A549 (cell line): ENCODE measurements at regions not wholly inside any gene's neighbourhood (a gene's known extent, or its start where the extent isn't known, plus 50 kb on each side); places are given as distances from the start of the nearest gene placed in this dataset.

ENCODE experiments used
- EP300 ChIP-seq, 2 experiments: fragments of >200 bp; sonication (Bioruptor Twin); formaldehyde crosslinking; IDR thresholded peaks; 2 replicates in 1 of 2; 3 replicates in 1 of 2; pipeline ENCODE4 v1.6.1; 2016 to 2017
- POLR2A ChIP-seq: IDR thresholded peaks from 2 replicates; pipeline ENCODE4 v1.6.1; 2012; ENCODE audit warnings: mild to moderate bottlenecking, low read length
- TFCP2L1 ChIP-seq: fragments of 250-450 bp; sonication (Bioruptor Pico); IDR thresholded peaks from 2 replicates; pipeline ENCODE4 v1.5.0; 2021; ENCODE audit warnings: mild to moderate bottlenecking
- ZNF302 ChIP-seq: fragments of 250-450 bp; sonication (Bioruptor Pico); IDR thresholded peaks from 2 replicates; pipeline ENCODE4 v1.9.0; 2021; ENCODE audit warnings: inconsistent platforms, mild to moderate bottlenecking, moderate library complexity
- TF ChIP-seq, protein P1 (sequence below): fragments of >200 bp; sonication (Bioruptor Twin); formaldehyde crosslinking; IDR thresholded peaks from 3 replicates; pipeline ENCODE4 v1.5.1; 2016

GRCh38 chr22:47963660-47964059 lies 1201.2 kb downstream of the TBC1D22A start:
- no peak for TF ChIP-seq TFCP2L1 (CRISPR knock-in tag)
- TF ChIP-seq, protein P1, sequence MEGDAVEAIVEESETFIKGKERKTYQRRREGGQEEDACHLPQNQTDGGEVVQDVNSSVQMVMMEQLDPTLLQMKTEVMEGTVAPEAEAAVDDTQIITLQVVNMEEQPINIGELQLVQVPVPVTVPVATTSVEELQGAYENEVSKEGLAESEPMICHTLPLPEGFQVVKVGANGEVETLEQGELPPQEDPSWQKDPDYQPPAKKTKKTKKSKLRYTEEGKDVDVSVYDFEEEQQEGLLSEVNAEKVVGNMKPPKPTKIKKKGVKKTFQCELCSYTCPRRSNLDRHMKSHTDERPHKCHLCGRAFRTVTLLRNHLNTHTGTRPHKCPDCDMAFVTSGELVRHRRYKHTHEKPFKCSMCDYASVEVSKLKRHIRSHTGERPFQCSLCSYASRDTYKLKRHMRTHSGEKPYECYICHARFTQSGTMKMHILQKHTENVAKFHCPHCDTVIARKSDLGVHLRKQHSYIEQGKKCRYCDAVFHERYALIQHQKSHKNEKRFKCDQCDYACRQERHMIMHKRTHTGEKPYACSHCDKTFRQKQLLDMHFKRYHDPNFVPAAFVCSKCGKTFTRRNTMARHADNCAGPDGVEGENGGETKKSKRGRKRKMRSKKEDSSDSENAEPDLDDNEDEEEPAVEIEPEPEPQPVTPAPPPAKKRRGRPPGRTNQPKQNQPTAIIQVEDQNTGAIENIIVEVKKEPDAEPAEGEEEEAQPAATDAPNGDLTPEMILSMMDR: no peak
- TF ChIP-seq EP300 (IDR thresholded peaks at IDR 0.05): no peak
- TF ChIP-seq POLR2A: no peak
- TF ChIP-seq ZNF302 (CRISPR knock-in tag): no peak
